DOHH2 (cell line): ENCODE measurements at regions not wholly inside any gene's neighbourhood (a gene's known extent, or its start where the extent isn't known, plus 50 kb on each side); places are given as distances from the start of the nearest gene placed in this dataset.

Source experiments
- H3F3A ChIP-seq: fragments of 200-600 bp; sonication (generic), shearing (Covaris generic); 2 replicates; pipeline ENCODE4 v1.6.0; 2016; ENCODE audit warnings: antibody characterized with exemption, mild to moderate bottlenecking; ENCODE audit not compliant: control insufficient read depth, insufficient read depth
- H3K27ac ChIP-seq: fragments of 200-600 bp; sonication (generic); 2 replicates; pipeline ENCODE4 v1.5.1; 2014; ENCODE audit warnings: low read depth, mild to moderate bottlenecking, low read length, moderate library complexity
- H3K27me3 ChIP-seq: fragments of 200-600 bp; sonication (generic); 2 replicates; pipeline ENCODE4 v1.6.1; 2014; ENCODE audit warnings: mild to moderate bottlenecking, low read length, mixed read lengths; ENCODE audit not compliant: control insufficient read depth
- H3K36me3 ChIP-seq: fragments of 200-600 bp; sonication (generic); 2 replicates; pipeline ENCODE4 v1.6.1; 2014; ENCODE audit warnings: mild to moderate bottlenecking, low read length, moderate library complexity, mixed read lengths; ENCODE audit not compliant: control insufficient read depth
- H3K4me1 ChIP-seq: fragments of 200-600 bp; sonication (generic); 2 replicates; pipeline ENCODE4 v1.6.1; 2014; ENCODE audit warnings: mild to moderate bottlenecking, low read length, mixed read lengths; ENCODE audit not compliant: control insufficient read depth
- H3K4me2 ChIP-seq: fragments of 200-600 bp; sonication (generic); 2 replicates; pipeline ENCODE4 v1.6.0; 2014; ENCODE audit warnings: mild to moderate bottlenecking, low read length, moderate library complexity
- H3K4me3 ChIP-seq: fragments of 200-600 bp; sonication (generic); 2 replicates; pipeline ENCODE4 v1.5.1; 2014; ENCODE audit warnings: mild to moderate bottlenecking, low read length, mixed read lengths
- H3K79me2 ChIP-seq: fragments of 200-600 bp; sonication (generic); 2 replicates; pipeline ENCODE4 v1.6.1; 2014; ENCODE audit warnings: mild to moderate bottlenecking, low read length, mixed read lengths; ENCODE audit not compliant: control insufficient read depth
- H3K9me2 ChIP-seq: fragments of 200-600 bp; sonication (generic); replicated peaks from 2 replicates; pipeline ENCODE4 v1.6.1; 2014; ENCODE audit warnings: mild to moderate bottlenecking, low read length, mixed read lengths; ENCODE audit not compliant: control insufficient read depth
- H3K9me3 ChIP-seq: fragments of 200-600 bp; sonication (generic); 2 replicates; pipeline ENCODE4 v1.6.1; 2014; ENCODE audit warnings: antibody characterized with exemption, low read length, mixed read lengths; ENCODE audit not compliant: control insufficient read depth, insufficient read depth
- H4K20me1 ChIP-seq: fragments of 200-600 bp; sonication (generic); 2 replicates; pipeline ENCODE4 v1.6.0; 2014; ENCODE audit warnings: low read depth, mild to moderate bottlenecking, antibody characterized with exemption, low read length, moderate library complexity; ENCODE audit not compliant: control insufficient read depth, insufficient read depth
- CTCF ChIP-seq: fragments of 200-600 bp; sonication (generic); IDR thresholded peaks from one replicate; pipeline ENCODE4 v1.5.1; 2014; ENCODE audit warnings: antibody characterized with exemption, mild to moderate bottlenecking, low read depth, low read length; ENCODE audit not compliant: poor library complexity, severe bottlenecking
- EZH2phosphoT487 ChIP-seq: fragments of 200-600 bp; sonication (generic); IDR thresholded peaks from 2 replicates; pipeline ENCODE4 v1.6.1; 2017; ENCODE audit warnings: borderline replicate concordance, mild to moderate bottlenecking, antibody characterized with exemption, low read length, moderate library complexity, mixed read lengths

- H3F3A ChIP-seq: no peaks in the 10 kb centered on the region
Measured at GRCh38 chr1:107003972-107004371, 52.5 kb upstream of the PRMT6 start.

GRCh38 chr1:107004421-107004820, 52.1 kb upstream of the PRMT6 start:
- Histone ChIP-seq H3K27ac (no peak overlapping the region), H3F3A (no peaks in the 10 kb centered on the region), H3K4me2 (no peak overlapping the region), H4K20me1 (no peaks in the 10 kb centered on the region), H3K36me3 (no peaks in the 10 kb centered on the region), H3K9me2 (no peaks in the 10 kb centered on the region), H3K79me2 (no peaks in the 10 kb centered on the region), H3K9me3 (no peaks in the 10 kb centered on the region), H3K27me3 (no peaks in the 10 kb centered on the region), H3K4me1 (no peaks in the 10 kb centered on the region), H3K4me3 (no peak overlapping the region)
- TF ChIP-seq CTCF: no peak
- no peak for TF ChIP-seq EZH2phosphoT487

More at GRCh38 chr1:107003972-107004371, 52.5 kb upstream of the PRMT6 start:
- H3K79me2 ChIP-seq: no peaks in the 10 kb centered on the region
- no peaks in the 10 kb centered on the region for H3K9me3 ChIP-seq
- no peak overlapping the region for H3K4me2 ChIP-seq
- H3K9me2 ChIP-seq: no peaks in the 10 kb centered on the region
- H4K20me1 ChIP-seq: no peaks in the 10 kb centered on the region
- no peak overlapping the region for H3K27ac ChIP-seq
- H3K27me3 ChIP-seq: no peaks in the 10 kb centered on the region
- no peaks in the 10 kb centered on the region for H3K36me3 ChIP-seq
- no peaks in the 10 kb centered on the region for H3K4me1 ChIP-seq
- TF ChIP-seq EZH2phosphoT487 (no peak), CTCF (no peak)
- H3K4me3 ChIP-seq: no peak overlapping the region
